DOHH2 (cell line): ENCODE measurements at regions not wholly inside any gene's neighbourhood (a gene's known extent, or its start where the extent isn't known, plus 50 kb on each side); places are given as distances from the start of the nearest gene placed in this dataset.

Experiments
- H3F3A ChIP-seq: fragments of 200-600 bp; sonication (generic), shearing (Covaris generic); 2 replicates; pipeline ENCODE4 v1.6.0; 2016; ENCODE audit warnings: antibody characterized with exemption, mild to moderate bottlenecking; ENCODE audit not compliant: control insufficient read depth, insufficient read depth
- H3K27ac ChIP-seq: fragments of 200-600 bp; sonication (generic); 2 replicates; pipeline ENCODE4 v1.5.1; 2014; ENCODE audit warnings: low read depth, mild to moderate bottlenecking, low read length, moderate library complexity
- H3K27me3 ChIP-seq: fragments of 200-600 bp; sonication (generic); 2 replicates; pipeline ENCODE4 v1.6.1; 2014; ENCODE audit warnings: mild to moderate bottlenecking, low read length, mixed read lengths; ENCODE audit not compliant: control insufficient read depth
- H3K36me3 ChIP-seq: fragments of 200-600 bp; sonication (generic); 2 replicates; pipeline ENCODE4 v1.6.1; 2014; ENCODE audit warnings: mild to moderate bottlenecking, low read length, moderate library complexity, mixed read lengths; ENCODE audit not compliant: control insufficient read depth
- H3K4me1 ChIP-seq: fragments of 200-600 bp; sonication (generic); 2 replicates; pipeline ENCODE4 v1.6.1; 2014; ENCODE audit warnings: mild to moderate bottlenecking, low read length, mixed read lengths; ENCODE audit not compliant: control insufficient read depth
- H3K4me2 ChIP-seq: fragments of 200-600 bp; sonication (generic); 2 replicates; pipeline ENCODE4 v1.6.0; 2014; ENCODE audit warnings: mild to moderate bottlenecking, low read length, moderate library complexity
- H3K4me3 ChIP-seq: fragments of 200-600 bp; sonication (generic); 2 replicates; pipeline ENCODE4 v1.5.1; 2014; ENCODE audit warnings: mild to moderate bottlenecking, low read length, mixed read lengths
- H3K79me2 ChIP-seq: fragments of 200-600 bp; sonication (generic); 2 replicates; pipeline ENCODE4 v1.6.1; 2014; ENCODE audit warnings: mild to moderate bottlenecking, low read length, mixed read lengths; ENCODE audit not compliant: control insufficient read depth
- H3K9me2 ChIP-seq: fragments of 200-600 bp; sonication (generic); replicated peaks from 2 replicates; pipeline ENCODE4 v1.6.1; 2014; ENCODE audit warnings: mild to moderate bottlenecking, low read length, mixed read lengths; ENCODE audit not compliant: control insufficient read depth
- H3K9me3 ChIP-seq: fragments of 200-600 bp; sonication (generic); 2 replicates; pipeline ENCODE4 v1.6.1; 2014; ENCODE audit warnings: antibody characterized with exemption, low read length, mixed read lengths; ENCODE audit not compliant: control insufficient read depth, insufficient read depth
- H4K20me1 ChIP-seq: fragments of 200-600 bp; sonication (generic); 2 replicates; pipeline ENCODE4 v1.6.0; 2014; ENCODE audit warnings: low read depth, mild to moderate bottlenecking, antibody characterized with exemption, low read length, moderate library complexity; ENCODE audit not compliant: control insufficient read depth, insufficient read depth
- EZH2phosphoT487 ChIP-seq: fragments of 200-600 bp; sonication (generic); IDR thresholded peaks from 2 replicates; pipeline ENCODE4 v1.6.1; 2017; ENCODE audit warnings: borderline replicate concordance, mild to moderate bottlenecking, antibody characterized with exemption, low read length, moderate library complexity, mixed read lengths
- TF ChIP-seq, protein P1 (sequence below): fragments of 200-600 bp; sonication (generic); IDR thresholded peaks from one replicate; pipeline ENCODE4 v1.5.1; 2014; ENCODE audit warnings: antibody characterized with exemption, mild to moderate bottlenecking, low read depth, low read length; ENCODE audit not compliant: poor library complexity, severe bottlenecking

DNA sequence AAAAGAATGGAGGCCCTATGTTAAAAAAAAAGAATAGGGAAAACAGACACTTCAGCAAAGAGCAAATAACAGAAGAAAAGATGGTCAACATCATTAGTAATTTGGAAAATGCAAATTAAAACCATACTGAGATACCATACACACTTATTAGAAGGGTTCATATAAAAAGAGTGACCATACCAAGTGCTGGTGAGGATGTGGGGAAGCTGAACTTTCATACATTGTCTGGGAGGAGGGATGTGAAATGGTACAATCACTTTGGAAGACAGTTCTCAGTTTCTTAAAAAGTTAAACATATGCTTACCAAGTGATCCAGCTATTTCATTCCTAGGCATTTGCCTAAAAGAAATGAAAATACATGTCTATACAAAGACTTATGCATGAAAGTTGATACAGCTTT, 194.4 kb downstream of the CXCL12 start:
- Histone ChIP-seq H3K27me3 (no peaks in the 10 kb centered on the region), H3K9me3 (no peaks in the 10 kb centered on the region; the same call in 1 of the 2 replicates), H3K4me3 (no peak overlapping the region), H3K4me2 (no peak overlapping the region), H3K27ac (no peak overlapping the region), H3F3A (no peaks in the 10 kb centered on the region), H3K79me2 (no peaks in the 10 kb centered on the region), H4K20me1 (no peaks in the 10 kb centered on the region), H3K4me1 (no peaks in the 10 kb centered on the region), H3K9me2 (no peaks in the 10 kb centered on the region), H3K36me3 (no peaks in the 10 kb centered on the region)
- TF ChIP-seq EZH2phosphoT487: no peak
- TF ChIP-seq, protein P1, sequence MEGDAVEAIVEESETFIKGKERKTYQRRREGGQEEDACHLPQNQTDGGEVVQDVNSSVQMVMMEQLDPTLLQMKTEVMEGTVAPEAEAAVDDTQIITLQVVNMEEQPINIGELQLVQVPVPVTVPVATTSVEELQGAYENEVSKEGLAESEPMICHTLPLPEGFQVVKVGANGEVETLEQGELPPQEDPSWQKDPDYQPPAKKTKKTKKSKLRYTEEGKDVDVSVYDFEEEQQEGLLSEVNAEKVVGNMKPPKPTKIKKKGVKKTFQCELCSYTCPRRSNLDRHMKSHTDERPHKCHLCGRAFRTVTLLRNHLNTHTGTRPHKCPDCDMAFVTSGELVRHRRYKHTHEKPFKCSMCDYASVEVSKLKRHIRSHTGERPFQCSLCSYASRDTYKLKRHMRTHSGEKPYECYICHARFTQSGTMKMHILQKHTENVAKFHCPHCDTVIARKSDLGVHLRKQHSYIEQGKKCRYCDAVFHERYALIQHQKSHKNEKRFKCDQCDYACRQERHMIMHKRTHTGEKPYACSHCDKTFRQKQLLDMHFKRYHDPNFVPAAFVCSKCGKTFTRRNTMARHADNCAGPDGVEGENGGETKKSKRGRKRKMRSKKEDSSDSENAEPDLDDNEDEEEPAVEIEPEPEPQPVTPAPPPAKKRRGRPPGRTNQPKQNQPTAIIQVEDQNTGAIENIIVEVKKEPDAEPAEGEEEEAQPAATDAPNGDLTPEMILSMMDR: no peak

DNA sequence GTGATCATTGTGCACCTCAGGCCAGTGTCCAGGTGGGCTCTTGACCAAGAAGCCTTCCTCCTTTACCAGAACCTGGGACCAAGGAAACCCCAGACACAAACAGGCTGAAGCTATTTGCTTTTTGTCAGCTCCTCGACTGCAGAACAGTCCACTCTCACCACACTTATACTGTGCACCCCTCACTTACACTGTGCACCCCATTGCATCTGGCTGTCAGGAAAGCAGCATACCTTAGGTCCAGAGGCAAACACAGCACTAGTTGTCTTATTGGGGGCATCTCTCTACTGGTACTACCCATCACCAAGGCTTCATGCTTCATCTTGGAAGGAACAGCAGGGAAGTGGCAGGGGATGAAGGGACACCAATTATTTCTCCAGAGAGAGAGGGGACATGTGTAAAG, 198.1 kb downstream of the CXCL12 start:
- H3K36me3 ChIP-seq: no peaks in the 10 kb centered on the region
- no peaks in the 10 kb centered on the region; the same call in 1 of the 2 replicates for H3K9me3 ChIP-seq
- H3K27ac ChIP-seq: no peak overlapping the region
- H3K4me1 ChIP-seq: no peaks in the 10 kb centered on the region
- no peaks in the 10 kb centered on the region for H3F3A ChIP-seq
- H4K20me1 ChIP-seq: no peaks in the 10 kb centered on the region
- H3K27me3 ChIP-seq: no peaks in the 10 kb centered on the region
- H3K79me2 ChIP-seq: no peaks in the 10 kb centered on the region
- H3K9me2 ChIP-seq: no peaks in the 10 kb centered on the region
- H3K4me2 ChIP-seq: no peak overlapping the region
- H3K4me3 ChIP-seq: no peak overlapping the region
- no peak for TF ChIP-seq EZH2phosphoT487
- TF ChIP-seq, protein P1: no peak

DNA sequence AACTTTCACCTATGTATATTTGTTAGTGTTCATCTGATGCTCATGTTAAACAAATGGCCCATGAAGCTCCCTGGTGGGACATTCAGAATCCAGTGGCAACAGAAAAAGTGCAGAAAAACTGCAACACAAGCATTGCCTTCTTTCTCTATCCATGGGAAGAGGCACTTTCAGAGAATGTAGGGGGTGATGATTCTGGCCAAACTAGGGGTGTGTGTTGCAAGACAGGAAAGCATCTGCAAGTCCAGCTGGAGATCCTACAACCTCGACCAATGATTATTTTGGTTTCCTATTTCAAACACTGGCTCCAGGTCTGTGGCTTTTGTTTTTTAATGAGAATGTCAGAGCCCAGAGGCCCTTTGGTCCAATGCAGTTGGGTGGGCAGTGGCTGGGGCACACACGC, 198.7 kb downstream of the CXCL12 start:
- TF ChIP-seq, protein P1: no peak
- TF ChIP-seq EZH2phosphoT487: no peak
- no peak overlapping the region for H3K27ac ChIP-seq
- no peak overlapping the region for H3K4me2 ChIP-seq
- H3K36me3 ChIP-seq: no peaks in the 10 kb centered on the region
- H3F3A ChIP-seq: no peaks in the 10 kb centered on the region
- H3K4me3 ChIP-seq: no peak overlapping the region
- H3K9me2 ChIP-seq: no peaks in the 10 kb centered on the region
- H3K9me3 ChIP-seq: no peaks in the 10 kb centered on the region; the same call in 1 of the 2 replicates
- H4K20me1 ChIP-seq: no peaks in the 10 kb centered on the region
- no peaks in the 10 kb centered on the region for H3K27me3 ChIP-seq
- no peaks in the 10 kb centered on the region for H3K79me2 ChIP-seq
- no peaks in the 10 kb centered on the region for H3K4me1 ChIP-seq

DNA sequence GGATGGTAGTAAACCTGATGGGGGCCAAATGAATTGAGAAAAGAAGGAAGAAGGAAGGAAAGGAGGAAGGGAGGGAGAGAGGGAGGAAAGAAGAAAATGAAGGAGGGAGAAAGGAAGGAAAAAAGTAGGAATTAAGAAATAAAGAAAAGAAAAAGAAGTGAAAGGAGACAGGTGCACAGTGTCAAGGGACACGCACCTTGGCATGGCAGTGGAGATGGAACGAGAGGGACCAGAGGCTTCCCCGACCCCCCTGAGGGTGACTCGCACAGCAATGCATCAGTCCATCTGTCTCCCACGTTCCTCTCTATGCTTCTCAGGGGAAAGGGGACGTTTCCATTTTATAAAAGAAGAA, 199.6 kb downstream of the CXCL12 start:
- Histone ChIP-seq H3K4me1 (no peaks in the 10 kb centered on the region), H3K4me2 (no peak overlapping the region), H4K20me1 (no peaks in the 10 kb centered on the region), H3K27ac (no peak overlapping the region), H3F3A (no peaks in the 10 kb centered on the region), H3K4me3 (no peak overlapping the region), H3K9me2 (no peaks in the 10 kb centered on the region), H3K36me3 (no peaks in the 10 kb centered on the region), H3K27me3 (no peaks in the 10 kb centered on the region), H3K79me2 (no peaks in the 10 kb centered on the region), H3K9me3 (no peaks in the 10 kb centered on the region)
- TF ChIP-seq, protein P1: no peak
